Astrocyte of the hippocampus (primary cell): ENCODE measurements at regions not wholly inside any gene's neighbourhood (a gene's known extent, or its start where the extent isn't known, plus 50 kb on each side); places are given as distances from the start of the nearest gene placed in this dataset.

ENCODE experiments used
- DNase-seq: peaks from one replicate; pipeline ENCODE4 v3.0.0; 2011; ENCODE audit warnings: low read depth, low spot score

DNA sequence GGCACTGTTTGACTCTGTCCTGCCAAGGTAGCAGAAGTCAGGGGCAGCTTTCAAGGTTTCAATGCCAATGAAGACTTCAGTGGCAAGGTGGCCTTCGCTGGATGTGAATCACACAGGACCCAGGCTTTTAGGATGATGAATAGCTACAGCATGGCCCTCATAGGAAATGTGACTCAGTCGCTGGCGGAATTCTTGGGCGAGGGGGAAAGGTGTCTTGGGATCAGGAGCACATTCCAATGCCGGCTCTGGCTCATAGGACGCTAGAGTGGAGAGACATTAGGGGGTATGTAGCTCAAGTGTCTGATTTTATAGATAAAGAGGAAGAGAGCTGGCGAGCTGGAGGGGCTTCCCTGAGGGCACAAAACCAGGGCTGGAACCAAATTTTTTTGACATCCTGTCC, 68.6 kb downstream of the SMIM21 start:
- DNase-seq = no peak

DNA sequence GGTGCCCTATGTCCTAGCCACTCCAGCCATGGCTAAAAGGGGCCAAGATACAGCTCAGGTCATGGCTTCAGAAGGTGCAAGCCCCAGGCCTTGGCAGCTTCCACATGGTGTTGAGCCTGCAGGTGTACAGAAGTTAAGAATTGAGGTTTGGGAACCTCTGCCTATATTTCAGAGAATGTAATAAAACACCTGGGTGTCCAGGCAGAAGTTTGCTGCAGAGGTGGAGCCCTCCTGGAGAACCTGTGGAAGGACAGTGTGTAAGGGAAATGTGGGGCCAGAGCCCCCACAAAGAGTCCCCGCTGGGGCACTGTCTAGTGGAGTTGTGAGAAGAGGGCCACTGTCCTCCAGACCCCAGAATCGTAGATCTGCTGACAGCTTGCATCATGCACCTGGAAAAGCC, 74.1 kb downstream of the SMIM21 start:
- DNase-seq = no peak

DNA sequence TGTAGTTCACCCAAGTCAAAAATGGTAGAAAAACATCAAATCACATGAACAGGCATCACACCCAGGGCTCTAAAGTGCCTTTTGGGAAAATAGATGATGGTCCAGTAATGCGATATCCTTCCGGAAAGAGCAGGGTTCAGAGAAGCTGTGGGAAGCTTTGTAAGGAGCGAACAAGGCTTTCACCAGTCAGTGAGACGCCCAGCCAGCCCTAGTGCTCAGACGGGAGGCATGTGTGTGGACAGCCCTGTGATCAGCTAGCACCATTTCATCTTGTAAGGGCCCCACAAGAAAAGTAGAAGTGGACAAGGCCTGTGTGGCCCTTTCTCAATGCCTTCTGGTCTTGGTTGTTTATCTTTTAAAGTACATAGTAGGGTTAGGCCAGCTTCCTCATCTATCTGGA, 76.1 kb downstream of the SMIM21 start:
- DNase-seq = no peak

DNA sequence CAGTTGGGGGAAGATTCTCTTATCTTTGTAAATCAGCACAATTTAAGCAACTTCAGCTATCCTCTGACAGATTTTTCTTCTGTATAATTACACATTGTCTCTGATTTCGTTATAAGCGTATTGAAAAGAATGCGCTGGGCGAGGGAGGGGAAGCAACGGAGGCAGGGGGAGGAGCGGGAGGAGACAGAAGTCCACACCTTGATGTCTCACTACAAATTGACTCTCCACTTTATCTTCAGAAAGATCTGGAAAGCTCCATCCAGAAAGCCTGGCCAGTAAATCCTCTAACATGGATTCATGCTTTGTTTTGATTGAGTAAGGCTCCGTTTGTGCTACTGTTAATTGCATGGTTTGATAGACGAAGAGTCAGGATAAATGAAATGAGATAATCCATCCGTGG, 76.6 kb downstream of the SMIM21 start:
- DNase-seq = no peak

DNA sequence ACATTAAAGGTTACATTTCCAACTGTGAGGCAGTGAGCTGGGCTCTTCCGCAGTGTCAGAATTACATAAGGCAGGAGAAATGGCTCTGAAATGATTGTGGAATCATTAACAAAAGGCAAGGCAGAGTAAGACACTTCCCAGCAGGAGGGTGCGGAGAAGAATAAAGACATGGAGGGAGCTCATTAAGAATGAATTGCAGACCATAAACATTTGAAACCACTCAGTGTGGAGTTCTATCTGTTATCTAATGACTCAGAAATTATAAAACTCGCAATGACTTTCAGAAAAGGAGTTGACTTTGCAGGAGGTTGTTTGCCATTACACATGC, 77.0 kb downstream of the SMIM21 start:
- DNase-seq = peak; percentile 33

DNA sequence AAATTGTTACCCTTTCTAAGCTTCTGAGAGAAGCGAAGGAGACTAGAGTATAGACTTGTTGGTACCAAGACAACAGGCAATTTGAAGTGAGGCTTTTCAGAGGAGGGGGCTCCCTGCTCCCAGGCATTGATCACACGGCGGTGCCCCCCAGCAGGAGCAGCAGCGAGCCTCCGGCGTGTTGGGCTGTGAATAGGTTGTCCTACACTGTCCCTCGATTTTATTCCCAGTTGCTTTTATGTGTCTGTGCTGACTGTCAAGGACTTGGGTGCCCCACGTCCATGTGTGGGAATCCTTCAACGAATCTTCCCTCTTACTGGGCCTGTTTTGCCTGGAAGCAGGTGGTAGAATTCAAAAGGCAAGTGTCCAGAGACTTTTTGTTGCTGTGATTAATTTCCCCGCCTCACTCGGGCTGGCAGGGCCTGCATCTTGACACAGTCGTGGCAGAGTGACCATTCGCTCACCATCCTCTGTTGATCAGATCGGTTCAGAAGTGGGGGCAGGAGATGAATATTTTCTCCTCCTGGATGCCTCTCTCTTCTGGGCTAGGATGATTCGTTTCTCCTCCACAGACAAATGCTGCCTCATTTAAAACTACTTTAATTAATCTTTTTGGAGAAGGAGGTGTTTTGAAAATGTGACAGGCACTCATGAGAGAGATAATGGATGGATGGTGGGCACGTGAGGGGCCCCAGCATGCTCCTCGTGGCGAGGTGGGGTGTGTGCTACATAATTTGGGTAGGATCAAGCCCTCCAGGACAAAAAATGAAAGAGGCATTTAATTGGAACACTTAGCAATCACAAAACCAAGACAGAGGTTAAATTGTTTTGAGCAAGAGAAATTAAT, 77.6 kb downstream of the SMIM21 start:
- no peak for DNase-seq

DNA sequence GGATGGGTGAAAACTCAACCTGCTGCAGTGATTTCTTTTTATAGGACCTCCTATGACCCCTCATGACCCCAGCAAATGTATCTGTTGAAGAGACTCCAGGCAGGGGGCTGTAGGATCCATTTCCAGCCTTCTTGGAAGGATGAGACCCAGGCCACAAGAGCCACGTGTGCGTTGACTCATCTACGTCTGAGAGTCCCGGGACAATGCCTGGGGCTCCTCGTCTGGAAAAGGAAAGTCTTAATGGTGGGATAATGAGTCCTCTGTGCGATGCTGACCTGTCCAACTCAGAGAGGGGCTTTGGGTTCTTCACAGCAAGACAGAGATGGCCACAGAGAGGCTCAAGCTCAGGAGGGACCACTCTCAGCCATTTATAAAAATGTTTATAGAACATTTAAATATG, 80.8 kb downstream of the SMIM21 start:
- DNase-seq = no peak

DNA sequence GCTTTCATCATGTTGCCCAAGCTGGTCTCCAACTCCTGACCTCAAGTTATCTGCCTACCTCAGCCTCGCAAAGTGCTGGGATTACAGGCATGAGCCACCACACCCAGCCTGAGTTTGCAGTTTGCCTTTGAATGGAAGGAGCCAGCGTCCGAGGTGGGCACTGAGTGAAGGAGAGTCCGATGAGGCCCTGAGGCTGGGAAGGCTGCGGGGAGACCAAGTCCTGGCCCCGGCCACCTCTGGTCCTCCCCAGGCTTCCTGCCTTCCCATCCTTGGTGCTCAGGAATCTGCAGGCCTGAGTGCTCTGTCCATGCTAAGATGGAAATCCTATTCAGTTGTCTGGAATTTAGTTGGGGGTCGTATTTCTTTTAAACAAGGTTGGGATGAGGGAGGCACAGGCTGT, 82.9 kb downstream of the SMIM21 start:
- no peak for DNase-seq

DNA sequence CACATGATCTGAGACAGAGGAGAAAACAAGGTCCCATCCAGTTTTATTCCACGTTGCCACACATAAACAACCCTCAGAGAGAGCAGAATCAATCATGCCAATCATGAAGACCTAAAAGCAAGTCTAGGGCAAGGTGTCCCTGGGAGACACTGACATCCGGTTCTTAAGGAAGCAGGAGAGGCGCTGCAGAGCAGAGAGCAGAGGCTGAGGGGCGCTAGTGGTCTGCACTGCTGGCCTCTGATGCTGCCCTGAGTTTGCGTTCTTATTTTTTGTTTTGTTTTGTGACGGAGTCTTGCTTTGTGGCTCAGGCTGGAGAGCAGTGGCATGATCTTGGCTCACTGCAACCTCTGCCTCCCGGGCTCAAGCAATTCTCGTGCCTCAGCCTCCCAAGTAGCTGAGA, 83.3 kb downstream of the SMIM21 start:
- DNase-seq = no peak

DNA sequence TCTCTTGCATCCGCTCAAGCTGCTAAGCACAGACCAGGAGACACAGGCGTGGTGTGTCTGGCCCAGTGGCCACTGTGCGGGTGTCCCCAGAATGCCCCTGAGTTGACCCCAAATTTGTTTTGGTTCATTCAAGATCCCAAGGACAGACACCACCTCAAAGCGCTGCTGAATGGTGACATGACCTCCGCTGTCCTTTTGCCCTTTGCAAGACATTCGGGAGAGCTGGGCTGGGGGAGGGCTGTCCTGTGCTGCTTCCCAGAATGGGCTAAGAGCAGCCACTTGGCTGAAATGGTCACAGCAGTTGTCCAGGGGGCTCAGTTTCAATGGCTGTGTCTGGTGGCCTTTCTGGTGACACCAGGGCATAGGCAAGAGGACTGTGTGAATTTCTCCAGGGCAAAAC, 84.1 kb downstream of the SMIM21 start:
- no peak for DNase-seq

DNA sequence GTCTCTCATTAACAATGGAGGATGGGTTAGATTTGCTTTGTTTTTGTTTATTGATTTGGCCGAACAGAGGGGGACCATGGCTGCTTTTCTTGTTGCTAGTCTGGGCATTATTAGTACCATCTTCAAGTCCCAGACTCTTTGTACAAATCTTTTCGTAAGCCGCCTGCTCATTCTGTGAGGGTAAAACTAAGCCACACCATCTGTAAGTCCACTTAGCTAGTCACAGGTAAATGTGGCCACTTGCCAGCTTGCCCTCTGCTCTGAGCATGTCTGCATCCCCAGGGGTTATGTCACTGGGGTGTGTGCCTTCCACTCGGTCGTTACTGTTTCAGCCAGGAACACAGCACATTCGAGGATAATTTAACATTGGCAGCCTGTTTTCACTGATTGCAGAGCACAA, 85.6 kb downstream of the SMIM21 start:
- DNase-seq = no peak

DNA sequence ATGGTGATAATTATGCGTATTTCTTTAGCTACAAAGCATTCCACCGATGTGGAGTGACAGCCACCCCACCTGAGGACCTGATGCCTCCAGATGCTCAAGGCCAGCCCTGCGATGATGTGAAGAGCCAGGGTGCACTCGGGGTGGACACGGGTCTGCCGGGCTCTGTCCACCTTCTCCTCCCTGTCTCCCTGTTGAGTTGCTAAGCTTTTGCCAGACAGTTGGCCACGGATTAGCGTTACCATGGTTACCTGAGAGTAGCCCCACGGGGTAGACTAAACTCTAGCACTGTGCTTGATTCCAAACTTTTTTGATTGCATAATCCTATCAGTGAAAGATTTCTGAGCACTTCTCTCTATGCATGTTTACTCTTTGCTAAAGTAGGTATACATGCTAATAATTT, 86.2 kb downstream of the SMIM21 start:
- peak; percentile 53 for DNase-seq

DNA sequence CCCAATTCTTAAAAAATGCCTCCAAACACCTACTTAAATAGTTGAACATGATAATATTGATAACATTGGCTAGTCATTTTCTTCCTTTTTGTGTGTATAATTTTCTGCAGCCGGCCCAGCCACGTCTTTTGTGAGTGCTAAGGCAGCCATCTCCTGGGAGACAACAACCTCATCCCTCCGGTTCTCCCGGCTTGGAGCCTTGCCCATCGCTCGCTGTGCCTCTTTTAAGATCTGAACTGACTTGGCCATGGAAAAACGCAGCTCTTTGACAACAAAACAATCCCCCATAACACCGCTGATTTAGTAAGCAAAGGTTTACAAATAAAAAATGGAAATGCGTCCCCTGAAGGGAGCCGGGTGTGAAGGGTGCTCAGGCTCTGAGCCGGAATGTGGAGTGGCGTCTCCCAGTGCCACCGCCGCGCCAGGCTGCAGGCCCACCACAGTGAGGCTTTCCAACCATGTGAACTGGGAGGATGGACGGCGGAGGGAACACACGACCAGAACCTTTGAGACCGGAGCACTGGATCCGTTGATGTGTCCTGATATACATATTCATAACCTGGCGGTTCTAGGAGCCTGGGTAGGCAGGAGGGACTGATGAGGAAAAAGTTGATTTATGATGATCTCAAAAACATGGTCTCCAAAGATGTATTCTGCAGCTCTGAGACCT, 87.4 kb downstream of the SMIM21 start:
- no peak for DNase-seq
